HCT116 (cell line): ENCODE measurements at regions not wholly inside any gene's neighbourhood (a gene's known extent, or its start where the extent isn't known, plus 50 kb on each side); places are given as distances from the start of the nearest gene placed in this dataset.

Experiments
- ATAC-seq: fragments of 200-7000 bp; cut with Tn5 transposase; 2 replicates; pipeline ENCODE4 v1.9.1; 2020; ENCODE audit warnings: mild to moderate bottlenecking, moderate library complexity
- BruUV-seq: library from RNA; stranded (reverse); fragments of 400-500 nt; replicated peaks from 2 replicates; lab custom pipeline; 2021; lab: Mats Ljungman, UMichigan
- CTCF ChIA-PET: fragments of 300-600 bp; sonication (Branson Sonifier 250); formaldehyde crosslinking; loops from one replicate; lab custom pipeline; 2021; ENCODE audit warnings: antibody characterized with exemption; lab: Charles Lee
- POLR2A ChIA-PET: fragments of 300-600, 350-600 bp; sonication (Branson Sonifier 250); formaldehyde crosslinking; loops from one replicate; lab custom pipeline; 2021; ENCODE audit warnings: antibody characterized with exemption; lab: Charles Lee
- RAD21 ChIA-PET, 2 experiments: fragments of 300-600 bp; sonication (Branson Sonifier 250); formaldehyde crosslinking; loops; one replicate each; lab custom pipeline; 2023; ENCODE audit warnings: low total read pairs in 2 of 2; ENCODE audit not compliant: uncharacterized antibody in 2 of 2, unreplicated experiment in 2 of 2, low non-redundant PET in 1 of 2; lab: Charles Lee
- DNase-seq: peaks from one replicate; pipeline ENCODE4 v3.0.0-alpha.2; 2010; ENCODE audit warnings: low read depth, low spot score
- H2AFZ ChIP-seq: fragments of 200-600 bp; shearing (Covaris generic), sonication (generic); 2 replicates; pipeline ENCODE4 v1.6.1; 2017; ENCODE audit warnings: low read depth, mixed run types, mixed read lengths, antibody characterized with exemption, low read length; ENCODE audit not compliant: poor library complexity, severe bottlenecking
- H3K27ac ChIP-seq: 2 replicates; pipeline ENCODE4 v1.5.1; 2012; ENCODE audit warnings: low read depth, low read length
- H3K27me3 ChIP-seq: fragments of 200-600 bp; sonication (generic); 2 replicates; pipeline ENCODE4 v1.6.1; 2016; ENCODE audit warnings: mixed run types, low read length, mixed read lengths; ENCODE audit not compliant: insufficient read depth
- H3K36me3 ChIP-seq, 2 experiments: fragments of 200-500 bp in 1 of 2; fragments of 200-600 bp in 1 of 2; sonication (Bioruptor generic) in 1 of 2; sonication (generic) in 1 of 2; 2 replicates each; pipeline versions ENCODE4 v1.5.1 to v1.6.1; 2014 to 2016; ENCODE audit warnings: low read length in 2 of 2, inconsistent platforms in 1 of 2, mixed read lengths in 1 of 2, mixed run types in 1 of 2; ENCODE audit not compliant: insufficient read depth in 2 of 2, control insufficient read depth in 1 of 2
- H3K4me1 ChIP-seq, 2 experiments: fragments of 200-600 bp in 1 of 2; sonication (generic) in 1 of 2; 2 replicates each; pipeline versions ENCODE4 v1.5.1 to v1.6.1; 2012 to 2017; ENCODE audit warnings: low read length in 2 of 2, inconsistent platforms in 1 of 2, mild to moderate bottlenecking in 1 of 2, mixed read lengths in 1 of 2, mixed run types in 1 of 2, moderate library complexity in 1 of 2; ENCODE audit not compliant: insufficient read depth in 2 of 2, control insufficient read depth in 1 of 2
- H3K4me2 ChIP-seq: fragments of 200-600 bp; sonication (generic); 2 replicates; pipeline ENCODE4 v1.6.1; 2017; ENCODE audit warnings: mixed run types, low read length, mixed read lengths
- H3K4me3 ChIP-seq, 2 experiments: fragments of 200-600 bp in 1 of 2; sonication (generic) in 1 of 2; replicated peaks in 1 of 2; 2 replicates each; pipeline ENCODE4 v1.5.1; 2011 to 2016; ENCODE audit warnings: low read length in 2 of 2, control low read depth in 1 of 2, low read depth in 1 of 2, mild to moderate bottlenecking in 1 of 2, mixed read lengths in 1 of 2, mixed run types in 1 of 2
- H3K79me2 ChIP-seq: fragments of 200-600 bp; sonication (generic); 2 replicates; pipeline ENCODE4 v1.6.1; 2017; ENCODE audit warnings: mild to moderate bottlenecking, mixed run types, low read length, moderate library complexity, mixed read lengths; ENCODE audit not compliant: insufficient read depth
- H3K9ac ChIP-seq: fragments of 200-600 bp; sonication (generic); 2 replicates; pipeline ENCODE4 v1.6.1; 2016; ENCODE audit warnings: low read length, mixed read lengths
- H3K9me2 ChIP-seq: fragments of 200-600 bp; sonication (generic), shearing (Covaris generic); 2 replicates; pipeline ENCODE4 v1.6.1; 2017; ENCODE audit warnings: mixed run types, mild to moderate bottlenecking, moderate library complexity; ENCODE audit not compliant: insufficient read depth
- H3K9me3 ChIP-seq, 2 experiments: fragments of 200-500 bp in 1 of 2; fragments of 200-600 bp in 1 of 2; sonication (Bioruptor generic) in 1 of 2; sonication (generic) in 1 of 2; 2 replicates each; pipeline ENCODE4 v1.6.1; 2014 to 2017; ENCODE audit warnings: low read length in 2 of 2, mixed read lengths in 2 of 2, inconsistent platforms in 1 of 2, low read depth in 1 of 2, mild to moderate bottlenecking in 1 of 2, mixed run types in 1 of 2, moderate library complexity in 1 of 2; ENCODE audit not compliant: control insufficient read depth in 1 of 2, insufficient read depth in 1 of 2
- H4K20me1 ChIP-seq: fragments of 200-600 bp; sonication (generic), shearing (Covaris generic); 2 replicates; pipeline ENCODE4 v1.6.1; 2017; ENCODE audit warnings: mixed run types, mild to moderate bottlenecking, moderate library complexity; ENCODE audit not compliant: insufficient read depth
- ATF3 ChIP-seq: IDR thresholded peaks from 2 replicates; pipeline ENCODE4 v1.6.1; 2012
- EGR1 ChIP-seq: IDR thresholded peaks from 2 replicates; pipeline ENCODE4 v1.6.1; 2012; ENCODE audit warnings: low read depth
- ELF1 ChIP-seq: IDR thresholded peaks from 2 replicates; pipeline ENCODE4 v1.6.1; 2012; ENCODE audit warnings: low read depth, borderline replicate concordance
- JUND ChIP-seq: IDR thresholded peaks from 2 replicates; pipeline ENCODE4 v1.6.1; 2012
- POLR2A ChIP-seq: IDR thresholded peaks from 2 replicates; pipeline ENCODE4 v1.7.0; 2011; ENCODE audit warnings: borderline replicate concordance; ENCODE audit not compliant: insufficient read depth, insufficient read length; ENCODE audit errors: extremely low read depth
- RAD21 ChIP-seq: IDR thresholded peaks from 2 replicates; pipeline ENCODE4 v1.6.1; 2012; ENCODE audit warnings: low read depth, mild to moderate bottlenecking
- REST ChIP-seq: IDR thresholded peaks from 2 replicates; pipeline ENCODE4 v1.6.1; 2012; ENCODE audit warnings: low read depth
- SIN3A ChIP-seq: IDR thresholded peaks from 2 replicates; pipeline ENCODE4 v1.6.1; 2012; ENCODE audit warnings: low read depth
- TCF7L2 ChIP-seq: IDR thresholded peaks from 2 replicates; pipeline ENCODE4 v1.7.0; 2011; ENCODE audit warnings: borderline replicate concordance, inconsistent platforms; ENCODE audit not compliant: insufficient read depth, insufficient read length; ENCODE audit errors: extremely low read depth
- ZNF274 ChIP-seq: fragments of 200-500 bp; sonication (Bioruptor generic); IDR thresholded peaks from 2 replicates; pipeline ENCODE4 v1.6.1; 2014; ENCODE audit warnings: mild to moderate bottlenecking, low read depth, low read length, inconsistent platforms
- intact Hi-C: fragments of 100-400 bp; cut with micrococcal nuclease; formaldehyde crosslinking; loops from 2 replicates; pipeline ENCODE4 v1.10.0; 2022
- TF ChIP-seq, protein P1 (sequence below), 3 experiments: fragments of 200-600 bp in 1 of 3; sonication (generic) in 1 of 3; IDR thresholded peaks in 2 of 3; conservative IDR thresholded peaks in 1 of 3; 2 replicates each; pipeline ENCODE4 v1.5.1; 2012 to 2017; ENCODE audit warnings: low read depth in 2 of 3, low read length in 2 of 3, antibody characterized with exemption in 1 of 3, borderline replicate concordance in 1 of 3, control low read depth in 1 of 3, mild to moderate bottlenecking in 1 of 3, mixed read lengths in 1 of 3, mixed run types in 1 of 3, moderate library complexity in 1 of 3; ENCODE audit not compliant: insufficient read depth in 1 of 3

- Histone ChIP-seq H3K4me2 (no peak overlapping the region), H4K20me1 (no peaks in the 10 kb centered on the region), H3K27ac (no peak overlapping the region), H3K4me3 (no peak overlapping the region), H2AFZ (no peak overlapping the region), H3K9me3 (no peaks in the 10 kb centered on the region), H3K79me2 (no peaks in the 10 kb centered on the region), H3K27me3 (no peaks in the 10 kb centered on the region), H3K9me2 (no peaks in the 10 kb centered on the region), H3K9ac (no peak overlapping the region), H3K36me3 (no peaks in the 10 kb centered on the region), H3K4me1 (no peaks in the 10 kb centered on the region)
- no peak for DNase-seq
- ChIA-PET RAD21 (no interaction called here), POLR2A (no interaction called here), CTCF (no interaction called here)
- BruUV-seq = no TSS peak
- intact Hi-C loops = no loop called here
- TF ChIP-seq EGR1 (no peak), ELF1 (no peak), SIN3A (no peak), POLR2A (no peak), REST (no peak), TCF7L2 (no peak), RAD21 (no peak), ZNF274 (no peak), JUND (no peak), ATF3 (no peak)
- TF ChIP-seq, protein P1, sequence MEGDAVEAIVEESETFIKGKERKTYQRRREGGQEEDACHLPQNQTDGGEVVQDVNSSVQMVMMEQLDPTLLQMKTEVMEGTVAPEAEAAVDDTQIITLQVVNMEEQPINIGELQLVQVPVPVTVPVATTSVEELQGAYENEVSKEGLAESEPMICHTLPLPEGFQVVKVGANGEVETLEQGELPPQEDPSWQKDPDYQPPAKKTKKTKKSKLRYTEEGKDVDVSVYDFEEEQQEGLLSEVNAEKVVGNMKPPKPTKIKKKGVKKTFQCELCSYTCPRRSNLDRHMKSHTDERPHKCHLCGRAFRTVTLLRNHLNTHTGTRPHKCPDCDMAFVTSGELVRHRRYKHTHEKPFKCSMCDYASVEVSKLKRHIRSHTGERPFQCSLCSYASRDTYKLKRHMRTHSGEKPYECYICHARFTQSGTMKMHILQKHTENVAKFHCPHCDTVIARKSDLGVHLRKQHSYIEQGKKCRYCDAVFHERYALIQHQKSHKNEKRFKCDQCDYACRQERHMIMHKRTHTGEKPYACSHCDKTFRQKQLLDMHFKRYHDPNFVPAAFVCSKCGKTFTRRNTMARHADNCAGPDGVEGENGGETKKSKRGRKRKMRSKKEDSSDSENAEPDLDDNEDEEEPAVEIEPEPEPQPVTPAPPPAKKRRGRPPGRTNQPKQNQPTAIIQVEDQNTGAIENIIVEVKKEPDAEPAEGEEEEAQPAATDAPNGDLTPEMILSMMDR (IDR thresholded peaks at IDR 0.05 in 2 of 3, conservative IDR thresholded peaks at IDR 0.05 in 1 of 3; ENCODE audit: borderline replicate concordance in 1 of 3, insufficient read depth in 1 of 3, low read depth in 2 of 3, low read length in 2 of 3) = no peak
- no peak for ATAC-seq
These were observed 1041.6 kb upstream of the PRKX start for GRCh38 chrX:4754878-4755604.
